OCI-LY3 (cell line): ENCODE measurements at regions not wholly inside any gene's neighbourhood (a gene's known extent, or its start where the extent isn't known, plus 50 kb on each side); places are given as distances from the start of the nearest gene placed in this dataset.

Experiments used
- EZH2phosphoT487 ChIP-seq: fragments of 200-600 bp; shearing (Covaris generic); IDR thresholded peaks from 2 replicates; pipeline ENCODE4 v1.6.1; 2018; ENCODE audit warnings: antibody characterized with exemption, mixed run types, low read depth
- TF ChIP-seq, protein P1 (sequence below): fragments of 200-600, 300-600 bp; sonication (generic); IDR thresholded peaks from 2 replicates; pipeline ENCODE4 v1.5.1; 2014; ENCODE audit warnings: antibody characterized with exemption, low read length, low read depth

DNA sequence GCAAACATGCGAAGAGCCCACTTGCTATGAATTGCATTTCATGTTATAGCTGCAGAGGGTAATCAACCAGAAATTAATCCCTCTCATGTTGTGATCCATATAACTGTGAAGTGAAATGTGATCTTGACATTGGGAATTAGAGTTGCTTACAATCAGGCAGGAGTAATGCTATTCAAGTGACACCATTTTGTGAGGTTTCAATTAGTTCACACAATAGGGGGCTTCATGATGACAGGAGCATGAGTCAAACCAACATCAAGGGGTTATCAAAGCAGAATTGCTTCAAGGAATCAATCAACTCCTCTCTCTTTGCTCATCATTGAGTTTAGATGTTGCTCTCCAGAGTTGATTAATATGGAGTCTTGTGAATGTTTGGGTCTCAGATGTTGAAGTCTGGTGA is 1585.2 kb upstream of the TENM4 start:
- TF ChIP-seq, protein P1, sequence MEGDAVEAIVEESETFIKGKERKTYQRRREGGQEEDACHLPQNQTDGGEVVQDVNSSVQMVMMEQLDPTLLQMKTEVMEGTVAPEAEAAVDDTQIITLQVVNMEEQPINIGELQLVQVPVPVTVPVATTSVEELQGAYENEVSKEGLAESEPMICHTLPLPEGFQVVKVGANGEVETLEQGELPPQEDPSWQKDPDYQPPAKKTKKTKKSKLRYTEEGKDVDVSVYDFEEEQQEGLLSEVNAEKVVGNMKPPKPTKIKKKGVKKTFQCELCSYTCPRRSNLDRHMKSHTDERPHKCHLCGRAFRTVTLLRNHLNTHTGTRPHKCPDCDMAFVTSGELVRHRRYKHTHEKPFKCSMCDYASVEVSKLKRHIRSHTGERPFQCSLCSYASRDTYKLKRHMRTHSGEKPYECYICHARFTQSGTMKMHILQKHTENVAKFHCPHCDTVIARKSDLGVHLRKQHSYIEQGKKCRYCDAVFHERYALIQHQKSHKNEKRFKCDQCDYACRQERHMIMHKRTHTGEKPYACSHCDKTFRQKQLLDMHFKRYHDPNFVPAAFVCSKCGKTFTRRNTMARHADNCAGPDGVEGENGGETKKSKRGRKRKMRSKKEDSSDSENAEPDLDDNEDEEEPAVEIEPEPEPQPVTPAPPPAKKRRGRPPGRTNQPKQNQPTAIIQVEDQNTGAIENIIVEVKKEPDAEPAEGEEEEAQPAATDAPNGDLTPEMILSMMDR, result no peak
- no peak for TF ChIP-seq EZH2phosphoT487
